Pancreas (tissue), 10 donors: ENCODE measurements at regions not wholly inside any gene's neighbourhood (a gene's known extent, or its start where the extent isn't known, plus 50 kb on each side); places are given as distances from the start of the nearest gene placed in this dataset.

ENCODE experiments used
- ATAC-seq, 4 donors: fragments of 200-7000 bp; cut with Tn5 transposase; one replicate each; pipeline versions ENCODE4 v1.8.0 to v1.9.1; 2020; ENCODE audit warnings: mild to moderate bottlenecking in 4 of 4, moderate library complexity in 4 of 4
- DNase-seq, 6 donors: peaks; one replicate each; pipeline ENCODE4 v3.0.0-alpha.2; 2020
- FAIRE-seq: peaks from 2 replicates; lab custom pipeline; 2012; peaks lifted over from hg19 to GRCh38; lab: Jason Lieb, UNC
- H3K27ac ChIP-seq, 4 donors: fragments of 200-600 bp; sonication (generic); 1 replicate in 3 of 4; 2 replicates in 1 of 4; pipeline versions ENCODE4 v1.5.0 to v1.8.0; 2020
- H3K27me3 ChIP-seq, 4 donors: fragments of 200-600 bp; one replicate each; pipeline ENCODE4 v1.8.0; 2021
- H3K36me3 ChIP-seq, 3 donors: fragments of 200-600 bp; sonication (generic) in 1 of 3; one replicate each; pipeline versions ENCODE4 v1.5.0 to v1.8.0; 2020 to 2021
- H3K4me1 ChIP-seq, 3 donors: fragments of 200-600 bp; one replicate each; pipeline ENCODE4 v1.8.0; 2021
- H3K4me3 ChIP-seq, 4 donors: fragments of 200-600 bp; sonication (generic) in 2 of 4; one replicate each; pipeline versions ENCODE4 v1.5.0 to v1.8.0; 2020 to 2021
- H3K9me3 ChIP-seq, 4 donors: fragments of 200-600 bp; one replicate each; pipeline ENCODE4 v1.8.0; 2021
- WGBS, 2 donors: extraction: QIAGEN DNeasy Blood & Tissue Kit; methylation state at CpG; one replicate each; pipeline ENCODE4 v1.1.7; 2013; 5-methylcytosine and 5-hydroxymethylcytosine counted together
- intact Hi-C, 3 donors: fragments of 100-400 bp; cut with DNase I; formaldehyde crosslinking; loops; one replicate each; pipeline versions ENCODE4 v1.11.1 to v1.14.2; 2022
- TF ChIP-seq, protein P1 (sequence below), 4 donors: fragments of 200-600 bp; sonication (generic) in 3 of 4; IDR thresholded peaks; one replicate each; pipeline versions ENCODE4 v1.5.0 to v1.8.0; 2021; ENCODE audit warnings: antibody characterized with exemption in 4 of 4
- donor health status: healthy with polysubstance abuse.
- donor health status: DM: no; HTN: no; CAD: no; lungs with moderate emphysema.
- donor health status: DM: no; HTN: no; CAD: no.
- donor health status: control.
- donor health status: control.
- donor health status: Bipolar disorder and iron deficiency.
- donor health status: DM: yes; HTN: yes; CAD: no.
- donor health status: DM: no; HTN: no; CAD: no.
- donor health status: DM: no; HTN: no; CAD: no.
- donor health status: DM: yes; HTN: yes; CAD: no.

DNA sequence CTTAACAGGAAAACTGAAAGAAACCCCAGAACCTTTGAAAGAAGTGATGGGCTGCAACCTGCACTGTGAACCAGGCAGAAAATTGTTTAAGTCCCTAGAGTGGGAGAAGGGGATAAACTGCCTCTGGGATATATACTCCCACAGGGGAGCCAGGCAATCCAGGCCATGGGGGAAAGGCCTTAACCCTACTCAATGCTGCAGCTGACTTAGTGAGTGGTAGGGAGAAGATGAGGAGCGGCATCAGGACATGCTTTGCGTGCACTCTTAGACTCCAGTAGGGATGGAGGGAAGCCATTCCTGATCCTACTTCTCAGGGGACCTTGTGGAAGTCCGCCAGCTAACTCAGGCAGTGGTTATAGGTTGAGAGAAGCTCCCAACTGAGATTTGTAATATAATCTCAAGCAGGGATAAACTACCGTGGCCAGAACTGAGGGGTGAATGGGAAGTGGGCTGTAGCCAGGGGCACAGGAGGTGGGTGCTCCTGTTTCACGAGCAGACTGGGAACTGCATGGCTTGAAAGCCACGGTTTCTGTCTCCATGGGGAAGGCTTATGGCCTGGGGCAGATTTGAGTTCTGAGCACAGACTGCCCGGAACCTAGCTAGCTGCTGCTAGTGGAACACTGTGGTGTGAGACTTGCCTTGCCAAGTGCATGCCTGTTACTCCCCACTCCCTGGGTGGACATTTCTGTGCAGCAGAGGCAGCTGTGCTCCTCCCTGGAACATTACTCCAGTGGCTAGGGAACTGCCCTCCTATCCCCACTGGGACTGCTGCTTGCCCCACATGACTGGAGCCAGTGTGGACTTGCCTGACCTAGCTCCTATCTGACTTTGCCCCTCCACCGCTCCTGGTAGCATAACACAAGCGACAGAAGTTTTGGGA is 119.2 kb upstream of the SCAF11 start:
- Histone ChIP-seq H3K9me3 (no peaks in the 10 kb centered on the region), H3K36me3 (no peaks in the 10 kb centered on the region), H3K4me3 (no peak overlapping the region), H3K27ac (no peak overlapping the region), H3K27me3 (no peaks in the 10 kb centered on the region), H3K4me1 (no peaks in the 10 kb centered on the region)
- ATAC-seq: no peak
- 86 to 90% methylated on average over 9 of the region's 9 CpGs for WGBS, 2 donors
- intact Hi-C loops: no loop called here
- DNase-seq: no peak
- no peak for FAIRE-seq
- TF ChIP-seq, protein P1, sequence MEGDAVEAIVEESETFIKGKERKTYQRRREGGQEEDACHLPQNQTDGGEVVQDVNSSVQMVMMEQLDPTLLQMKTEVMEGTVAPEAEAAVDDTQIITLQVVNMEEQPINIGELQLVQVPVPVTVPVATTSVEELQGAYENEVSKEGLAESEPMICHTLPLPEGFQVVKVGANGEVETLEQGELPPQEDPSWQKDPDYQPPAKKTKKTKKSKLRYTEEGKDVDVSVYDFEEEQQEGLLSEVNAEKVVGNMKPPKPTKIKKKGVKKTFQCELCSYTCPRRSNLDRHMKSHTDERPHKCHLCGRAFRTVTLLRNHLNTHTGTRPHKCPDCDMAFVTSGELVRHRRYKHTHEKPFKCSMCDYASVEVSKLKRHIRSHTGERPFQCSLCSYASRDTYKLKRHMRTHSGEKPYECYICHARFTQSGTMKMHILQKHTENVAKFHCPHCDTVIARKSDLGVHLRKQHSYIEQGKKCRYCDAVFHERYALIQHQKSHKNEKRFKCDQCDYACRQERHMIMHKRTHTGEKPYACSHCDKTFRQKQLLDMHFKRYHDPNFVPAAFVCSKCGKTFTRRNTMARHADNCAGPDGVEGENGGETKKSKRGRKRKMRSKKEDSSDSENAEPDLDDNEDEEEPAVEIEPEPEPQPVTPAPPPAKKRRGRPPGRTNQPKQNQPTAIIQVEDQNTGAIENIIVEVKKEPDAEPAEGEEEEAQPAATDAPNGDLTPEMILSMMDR (IDR thresholded peaks at IDR 0.05): no peak

DNA sequence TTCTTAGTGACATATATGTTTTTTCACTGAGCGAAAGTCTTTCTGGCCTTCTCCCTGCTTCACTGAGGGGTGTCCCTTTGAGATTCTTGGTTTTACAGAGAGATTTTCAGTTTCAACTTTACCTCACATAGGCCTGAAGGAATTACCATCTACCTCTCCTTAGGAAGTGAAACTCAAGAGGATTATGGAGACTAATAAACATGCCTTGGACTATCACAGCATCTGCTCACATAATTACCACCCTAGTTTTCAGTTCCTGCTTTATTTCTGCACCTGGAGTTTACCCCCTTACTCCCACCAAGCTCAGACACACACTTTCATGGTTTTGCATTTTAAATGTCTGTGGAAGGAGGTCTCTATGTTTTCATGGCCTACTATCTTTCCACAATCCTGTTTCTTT is 118.3 kb upstream of the SCAF11 start:
- Histone ChIP-seq H3K4me1 (no peaks in the 10 kb centered on the region), H3K36me3 (no peaks in the 10 kb centered on the region), H3K27me3 (no peaks in the 10 kb centered on the region), H3K9me3 (no peaks in the 10 kb centered on the region), H3K4me3 (no peak overlapping the region), H3K27ac (no peak overlapping the region)
- TF ChIP-seq, protein P1 (IDR thresholded peaks at IDR 0.05): no peak
- no peak for ATAC-seq
- FAIRE-seq: no peak
- WGBS, 2 donors: 92 to 94% methylated on average over 1 of the region's 1 CpG
- intact Hi-C loops: no loop called here
- no peak for DNase-seq

DNA sequence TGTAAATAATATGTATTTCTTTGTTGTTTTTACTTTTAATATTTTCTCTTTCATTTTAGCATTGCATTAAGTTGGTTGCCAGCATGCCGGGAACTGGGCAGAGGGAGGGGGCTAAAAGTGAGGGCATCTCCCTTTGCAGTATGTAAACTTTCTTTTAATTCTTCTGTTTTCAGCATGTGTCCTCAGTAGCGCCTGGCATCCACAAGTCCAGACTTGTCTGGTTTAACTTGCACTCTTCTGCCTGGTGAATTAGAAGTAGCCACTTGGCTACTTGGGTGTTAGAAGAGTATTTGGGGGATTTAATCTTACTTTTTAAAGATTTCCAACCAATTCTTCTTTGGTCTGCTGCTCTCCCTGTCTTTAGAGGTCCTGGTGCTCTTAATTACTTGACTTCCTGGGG is 117.2 kb upstream of the SCAF11 start:
- 90 to 98% methylated on average over 2 of the region's 2 CpGs for WGBS, 2 donors
- H3K9me3 ChIP-seq: no peaks in the 10 kb centered on the region
- TF ChIP-seq, protein P1 (IDR thresholded peaks at IDR 0.05): no peak
- DNase-seq: no peak
- H3K36me3 ChIP-seq: no peaks in the 10 kb centered on the region
- H3K27ac ChIP-seq: no peak overlapping the region
- no peak overlapping the region for H3K4me3 ChIP-seq
- no peak for FAIRE-seq
- intact Hi-C loops: no loop called here
- no peak for ATAC-seq
- H3K27me3 ChIP-seq: no peaks in the 10 kb centered on the region
- H3K4me1 ChIP-seq: no peaks in the 10 kb centered on the region

DNA sequence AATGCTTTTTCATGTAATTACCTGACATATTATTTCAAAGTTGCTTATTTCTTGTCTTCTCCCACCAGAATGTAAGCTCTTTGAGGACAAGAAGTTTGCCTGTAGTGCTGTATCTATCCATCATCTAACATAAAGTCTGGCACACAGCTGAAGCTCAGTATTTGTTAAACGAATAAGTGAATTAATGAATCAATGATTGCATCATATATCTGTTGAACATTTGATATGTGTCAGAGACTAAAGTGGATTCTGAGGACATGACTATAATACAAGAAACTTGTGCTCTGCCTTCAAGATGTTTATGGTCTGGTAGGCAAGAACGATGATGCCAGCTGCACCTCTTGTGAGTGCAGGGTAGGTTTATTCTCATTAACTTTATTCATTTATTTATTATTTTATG is 115.4 kb upstream of the SCAF11 start:
- intact Hi-C loops: no loop called here
- H3K4me1 ChIP-seq: no peaks in the 10 kb centered on the region
- DNase-seq (no peak), FAIRE-seq (no peak), ATAC-seq (no peak)
- H3K36me3 ChIP-seq: no peaks in the 10 kb centered on the region
- no peaks in the 10 kb centered on the region for H3K9me3 ChIP-seq
- H3K27ac ChIP-seq: no peak overlapping the region
- no peaks in the 10 kb centered on the region for H3K27me3 ChIP-seq
- no peak overlapping the region for H3K4me3 ChIP-seq
- WGBS, 2 donors: 76 to 78% methylated on average over 2 of the region's 2 CpGs
- TF ChIP-seq, protein P1 (IDR thresholded peaks at IDR 0.05): no peak
